DND-41 (cell line): ENCODE measurements at regions not wholly inside any gene's neighbourhood (a gene's known extent, or its start where the extent isn't known, plus 50 kb on each side); places are given as distances from the start of the nearest gene placed in this dataset.

Experiments
- CTCF ChIP-seq: IDR thresholded peaks from 2 replicates; pipeline ENCODE4 v1.5.1; 2012; ENCODE audit warnings: borderline replicate concordance, low read length, moderate library complexity, mild to moderate bottlenecking; ENCODE audit not compliant: poor library complexity, severe bottlenecking; ENCODE audit errors: extremely low read depth
- EZH2 ChIP-seq: IDR thresholded peaks from 3 replicates; pipeline ENCODE4 v1.6.1; 2012; ENCODE audit warnings: borderline replicate concordance, low read depth, mild to moderate bottlenecking, moderate library complexity, low read length, inconsistent platforms; ENCODE audit not compliant: severe bottlenecking

- TF ChIP-seq CTCF, result no peak
- TF ChIP-seq EZH2, result no peak
These were observed 291.9 kb upstream of the STT3B start for GRCh38 chr3:31240874-31241273.
